Brain pericyte (primary cell): ENCODE measurements at regions not wholly inside any gene's neighbourhood (a gene's known extent, or its start where the extent isn't known, plus 50 kb on each side); places are given as distances from the start of the nearest gene placed in this dataset.
"Not testable (repeated sequence)": the region's sequence is repeated elsewhere in the genome, so short reads cannot be mapped to it uniquely, and the experiment has no call there.

Experiments
- DNase-seq: peaks from one replicate; pipeline ENCODE4 v3.0.0-alpha.2; 2012; ENCODE audit warnings: low read depth, low spot score

DNA sequence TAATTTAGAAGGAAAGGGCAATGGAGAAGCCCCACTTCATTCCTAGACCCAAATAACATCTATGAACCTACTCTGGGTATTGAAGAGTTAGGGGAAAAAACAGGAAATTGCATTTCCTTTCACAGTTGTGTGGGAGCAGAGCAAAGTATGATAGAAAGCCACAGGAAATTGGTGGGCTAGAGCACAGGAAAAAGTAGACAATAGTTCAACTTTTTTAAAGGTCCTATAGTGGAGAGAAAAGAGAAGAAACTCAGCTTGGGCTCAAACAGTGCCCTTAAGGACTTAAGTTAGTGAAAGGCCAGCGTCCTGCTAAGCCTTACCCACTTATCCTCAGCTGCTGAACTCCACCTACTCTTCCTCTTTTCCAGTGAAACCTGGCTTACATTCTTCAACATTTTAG lies 258.1 kb downstream of the DPY19L2 start:
- no peak for DNase-seq

- DNase-seq: no peak
Observed at GRCh38 chr12:63406781-63407180, 255.8 kb upstream of the AVPR1A start.

DNA sequence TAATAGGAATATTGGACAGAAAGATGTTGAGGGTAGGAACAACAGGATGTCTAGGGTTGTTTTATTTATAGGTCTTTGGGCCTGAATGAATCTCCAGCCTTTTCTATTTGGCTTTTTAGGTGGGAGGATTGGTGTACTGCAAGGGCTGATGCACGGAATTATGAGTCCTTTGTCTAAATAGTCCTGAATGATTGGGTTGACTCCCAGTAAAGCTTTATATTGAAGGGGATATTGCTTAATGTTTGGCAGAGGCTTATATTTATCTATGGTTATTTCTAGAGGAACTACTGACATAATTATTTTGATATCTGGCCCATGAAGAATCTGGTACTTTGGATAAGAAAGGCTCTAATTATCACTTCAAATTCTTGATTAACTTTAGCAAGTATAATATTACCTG lies 253.6 kb upstream of the AVPR1A start:
- no peak for DNase-seq

GRCh38 chr12:63403256-63403655 lies 252.3 kb upstream of the AVPR1A start:
- DNase-seq: no peak

- DNase-seq: peak; percentile 79
Observed at GRCh38 chr12:63400718-63401117, 249.7 kb upstream of the AVPR1A start.

DNA sequence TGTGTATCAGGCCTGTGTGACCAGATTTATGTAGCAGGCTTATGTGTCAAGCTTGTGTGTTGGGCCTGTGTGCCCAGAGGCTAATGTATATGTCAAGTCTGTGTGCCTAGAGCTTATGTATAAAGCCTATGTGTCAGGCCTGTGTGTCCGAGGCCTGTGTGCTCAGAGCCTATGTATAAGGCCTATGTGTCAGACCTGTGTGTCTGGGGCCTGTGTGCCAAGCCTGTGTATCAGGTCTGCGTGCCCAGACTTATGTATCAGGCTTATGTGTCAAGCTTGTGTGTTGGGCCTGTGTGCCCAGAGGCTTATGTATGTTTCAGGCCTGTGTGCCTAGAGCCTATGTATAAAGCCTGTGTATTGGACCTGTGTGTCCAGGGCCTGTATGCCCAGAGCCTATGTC lies 249.3 kb upstream of the AVPR1A start:
- no peak for DNase-seq

- DNase-seq: no peak
Observed at GRCh38 chr12:63397807-63398206, 246.8 kb upstream of the AVPR1A start.

DNA sequence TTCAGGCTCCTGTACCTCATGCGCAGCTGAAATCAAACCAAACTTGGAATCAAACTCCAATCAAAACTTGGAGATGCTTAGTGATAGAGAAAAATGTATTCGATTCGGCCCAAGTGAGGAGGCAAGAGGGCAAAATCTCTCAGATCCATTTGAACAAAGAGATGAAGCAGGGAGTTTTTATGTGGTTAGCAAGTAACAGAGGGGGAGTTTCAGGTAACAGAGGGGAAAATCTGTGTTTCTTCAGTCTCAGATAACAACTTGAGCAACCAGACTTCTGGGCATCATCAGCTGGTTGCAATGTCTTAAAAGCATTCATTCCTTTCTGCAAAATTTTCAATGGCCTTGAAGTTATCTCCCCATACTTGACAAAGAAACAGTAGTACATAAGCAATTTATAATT lies 245.1 kb upstream of the AVPR1A start:
- DNase-seq: no peak

DNA sequence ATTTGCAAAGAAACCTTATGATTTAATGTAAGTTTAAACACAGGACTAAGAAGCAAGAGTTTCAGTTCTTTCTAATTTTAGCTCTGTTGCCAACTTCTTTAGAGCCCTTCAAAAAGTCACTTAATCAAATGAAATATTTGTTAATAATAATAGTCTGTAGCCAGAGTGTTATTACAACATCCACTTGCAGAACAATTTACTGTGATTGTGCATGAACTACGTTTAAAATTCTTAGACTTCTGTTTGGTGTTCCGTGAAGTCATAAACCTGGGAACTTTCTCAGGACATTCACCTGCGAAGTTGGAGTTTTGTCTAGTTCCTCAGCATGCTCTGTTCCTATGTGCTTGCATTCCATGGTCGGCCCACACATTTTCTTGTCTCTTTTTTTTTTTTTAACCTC lies 244.0 kb upstream of the AVPR1A start:
- DNase-seq: no peak

DNA sequence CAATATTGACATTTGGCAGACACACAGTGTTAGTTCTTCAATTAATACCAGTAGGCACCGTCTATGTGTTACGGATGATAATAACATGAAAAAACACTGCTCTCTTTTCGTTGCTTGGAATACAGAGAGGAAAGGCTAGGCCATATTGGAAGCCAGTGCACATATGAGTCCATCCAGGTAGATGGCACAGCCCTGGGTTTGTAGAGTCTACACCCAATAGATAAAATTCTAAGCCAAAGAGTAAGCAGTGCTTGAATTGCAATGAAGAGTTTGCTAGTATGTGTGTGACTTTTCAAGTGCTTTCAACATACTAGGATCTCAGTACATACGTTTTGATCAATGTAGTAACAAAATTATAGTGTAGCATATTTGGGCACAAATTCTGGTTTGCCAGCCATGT lies 243.3 kb upstream of the AVPR1A start:
- DNase-seq: no peak

GRCh38 chr12:63389211-63389610 lies 238.2 kb upstream of the AVPR1A start:
- DNase-seq: no peak

DNA sequence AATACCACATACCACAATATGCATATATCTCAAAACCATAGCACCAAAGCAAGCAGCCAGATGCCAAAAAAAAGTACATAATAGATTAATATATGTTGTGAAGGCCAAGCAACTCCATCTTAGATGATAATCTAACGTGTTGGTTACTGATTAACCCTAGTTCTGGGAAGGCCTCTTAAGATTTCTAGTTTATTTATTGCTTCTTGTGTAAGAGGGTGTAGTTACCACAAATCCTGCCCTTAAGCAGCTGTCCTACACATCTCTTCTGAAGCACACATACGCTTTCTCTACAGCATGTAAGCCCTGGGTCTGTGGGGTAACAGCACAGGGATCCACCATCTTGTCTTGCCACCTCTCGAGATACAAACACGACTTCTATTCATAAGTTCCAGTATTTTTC lies 236.8 kb upstream of the AVPR1A start:
- DNase-seq: no peak

DNA sequence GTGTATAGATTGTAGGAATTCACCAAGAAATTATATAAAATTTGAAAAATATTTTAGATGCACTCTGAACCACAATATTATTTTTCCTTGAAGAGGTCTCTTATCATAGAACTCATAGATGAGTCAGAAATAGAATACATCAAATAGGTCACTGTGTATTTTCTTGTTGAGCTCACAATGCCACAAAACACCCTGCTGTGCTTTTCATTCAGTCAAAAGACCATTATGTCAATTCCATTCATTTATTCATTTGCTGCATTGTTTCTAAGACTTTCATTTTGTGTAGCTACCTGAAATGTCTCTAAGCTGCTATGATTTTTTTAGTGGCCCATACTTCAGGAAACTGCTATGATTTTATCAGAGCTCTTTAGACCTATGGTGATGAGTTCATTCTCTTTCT lies 231.9 kb upstream of the AVPR1A start:
- DNase-seq: no peak

- no peak for DNase-seq
Observed at GRCh38 chr12:63362791-63363190, 211.8 kb upstream of the AVPR1A start.

GRCh38 chr12:63362166-63362565 lies 211.2 kb upstream of the AVPR1A start:
- no peak for DNase-seq

DNA sequence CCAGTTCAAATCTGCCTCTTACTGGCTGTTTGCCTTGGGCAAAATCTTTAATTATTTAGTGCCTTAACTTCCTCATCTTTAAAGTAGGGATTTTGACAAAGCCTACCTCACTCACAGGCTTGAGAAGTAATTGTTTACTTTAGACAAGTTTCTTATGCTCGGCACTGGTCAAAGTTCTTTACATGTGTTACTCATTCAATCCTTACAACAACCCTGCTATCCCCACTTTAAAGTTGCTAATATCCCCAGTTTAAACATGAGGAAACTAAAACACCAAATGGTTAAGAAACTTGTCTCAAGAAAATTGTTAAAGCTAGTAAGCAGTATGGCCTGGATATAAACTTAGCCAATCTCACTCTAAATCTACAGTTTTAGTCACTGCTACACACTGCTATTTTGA lies 204.0 kb upstream of the AVPR1A start:
- DNase-seq: no peak

GRCh38 chr12:63353559-63353958 lies 202.6 kb upstream of the AVPR1A start:
- DNase-seq: no peak

DNA sequence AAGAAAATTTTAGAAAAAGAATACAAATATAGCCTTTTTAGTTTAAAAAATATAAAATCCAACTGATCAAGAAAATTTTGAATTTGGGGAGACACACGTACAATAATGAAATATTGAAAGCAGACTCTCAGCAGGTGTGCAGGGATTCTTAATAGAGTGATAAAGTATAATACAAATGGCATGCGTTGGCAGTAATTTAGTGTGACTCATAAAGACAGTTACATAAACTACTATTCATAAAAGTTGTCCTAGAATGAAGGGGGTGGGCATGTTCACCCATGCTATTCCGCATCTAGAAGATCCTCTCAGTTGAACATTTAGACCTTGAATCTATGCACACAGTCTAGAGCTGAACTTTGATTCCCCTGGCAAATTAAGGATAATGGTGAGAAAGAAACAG lies 200.4 kb upstream of the AVPR1A start:
- DNase-seq: no peak

DNA sequence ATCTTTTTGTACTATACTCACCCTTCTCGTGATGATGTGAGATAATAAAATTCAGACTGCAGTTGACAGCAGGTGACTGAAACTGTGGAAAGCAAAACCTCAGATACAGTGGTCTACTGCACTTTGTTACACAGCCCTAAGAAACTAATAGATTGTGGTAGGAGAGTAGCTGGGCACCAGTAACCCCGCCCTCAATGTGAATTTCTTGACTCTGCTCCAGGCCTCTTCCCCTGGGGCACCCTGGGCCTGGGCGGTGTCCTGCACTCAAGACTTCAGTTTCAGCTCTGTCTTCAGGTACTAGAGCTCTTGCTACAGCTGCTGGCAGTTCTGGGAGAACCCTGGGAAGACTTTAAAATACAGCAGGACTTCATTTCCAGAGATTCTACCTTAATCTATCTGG lies 197.6 kb upstream of the AVPR1A start:
- no peak for DNase-seq

- DNase-seq: not testable (repeated sequence)
Observed at GRCh38 chr12:63337158-63337557, 186.2 kb upstream of the AVPR1A start.

DNA sequence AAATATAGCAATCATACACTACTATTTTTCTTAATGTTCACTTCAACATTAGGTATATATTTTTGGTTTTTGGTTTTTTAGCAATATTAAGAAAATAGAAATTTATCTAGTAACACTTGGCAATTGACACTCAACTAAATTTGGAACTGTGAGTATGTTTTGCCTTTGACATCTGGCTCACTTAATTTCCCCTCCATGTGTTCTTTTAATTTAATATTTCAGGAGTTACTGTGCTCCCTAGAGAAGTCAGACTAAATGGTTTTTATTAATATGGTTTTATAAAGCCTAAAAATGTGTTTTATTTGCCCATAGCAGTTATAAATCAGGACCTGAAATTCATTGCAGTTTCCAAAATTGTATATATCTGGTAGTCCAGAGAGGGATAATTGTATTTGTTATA lies 175.3 kb upstream of the AVPR1A start:
- no peak for DNase-seq

DNA sequence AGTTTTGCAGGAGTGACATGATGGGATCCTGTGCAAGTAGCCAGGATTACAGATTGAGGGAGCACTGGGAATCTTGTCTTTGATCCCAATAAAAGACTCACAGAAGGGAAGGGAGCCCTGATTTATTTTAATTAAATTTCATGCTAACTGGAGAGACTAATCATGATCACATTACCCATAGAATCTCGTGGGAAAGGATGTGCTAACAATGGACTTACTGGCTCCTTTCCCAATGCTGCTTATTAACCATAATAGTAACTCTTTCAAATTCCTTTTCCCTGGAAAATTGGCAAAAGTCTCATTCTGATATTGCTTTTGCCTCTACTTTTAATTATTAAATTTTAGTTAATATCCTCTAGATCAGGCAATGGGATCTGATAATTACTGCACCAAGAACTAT lies 174.8 kb upstream of the AVPR1A start:
- no peak for DNase-seq

DNA sequence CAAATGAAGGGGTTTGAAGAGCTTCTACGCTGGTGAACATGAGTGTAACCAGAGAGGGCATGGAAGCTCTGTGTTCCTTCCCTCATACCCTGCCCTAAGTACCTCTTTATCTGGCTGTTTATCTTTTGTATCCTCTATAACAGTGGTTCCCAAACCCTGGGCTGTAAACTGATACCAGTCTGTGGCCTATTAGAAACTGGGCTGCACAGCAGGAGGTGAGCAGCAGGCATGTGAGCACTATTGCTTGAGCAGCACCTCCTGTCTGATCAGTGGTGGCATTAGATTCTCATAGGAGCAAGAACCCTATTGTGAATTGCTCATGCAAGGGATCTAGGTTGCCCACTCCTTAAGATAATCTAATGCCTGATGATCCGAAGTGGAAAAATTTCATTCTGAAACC lies 172.9 kb upstream of the AVPR1A start:
- DNase-seq: no peak

GRCh38 chr12:63321373-63321772 lies 170.4 kb upstream of the AVPR1A start:
- DNase-seq: no peak
